ENCODE measurements at regions not wholly inside any gene's neighbourhood (a gene's known extent, or its start where the extent isn't known, plus 50 kb on each side); places are given as distances from the start of the nearest gene placed in this dataset.

GRCh38 chr2:234145057-234145456 is 94.6 kb downstream of the SPP2 start:
- ChIA-PET POLR2A (no interaction called here), CTCF (no interaction called here), RAD21 (ENCODE audit: low non-redundant PET in 1 of 2, low total read pairs in 2 of 2, uncharacterized antibody in 2 of 2, unreplicated experiment in 2 of 2) (no interaction called here)
- Histone ChIP-seq H3K36me3 (ENCODE audit: control insufficient read depth in 1 of 2, insufficient read depth in 2 of 2, low read length in 2 of 2) (no peaks in the 10 kb centered on the region), H4K20me1 (ENCODE audit: insufficient read depth) (no peaks in the 10 kb centered on the region), H3K9me2 (ENCODE audit: insufficient read depth) (no peaks in the 10 kb centered on the region), H3K27ac (ENCODE audit: low read depth, low read length) (no peak overlapping the region), H2AFZ (ENCODE audit: low read depth, low read length, poor library complexity, severe bottlenecking) (no peak overlapping the region), H3K27me3 (ENCODE audit: insufficient read depth, low read length) (no peaks in the 10 kb centered on the region), H3K79me2 (ENCODE audit: insufficient read depth, low read length) (no peaks in the 10 kb centered on the region), H3K9me3 (ENCODE audit: control insufficient read depth in 1 of 2, insufficient read depth in 1 of 2, low read depth in 1 of 2, low read length in 2 of 2) (no peaks in the 10 kb centered on the region), H3K4me3 (replicated peaks in 1 of 2; ENCODE audit: low read depth in 1 of 2, low read length in 2 of 2) (no peak overlapping the region), H3K9ac (ENCODE audit: low read length) (no peak overlapping the region), H3K4me2 (ENCODE audit: low read length) (no peak overlapping the region), H3K4me1 (ENCODE audit: control insufficient read depth in 1 of 2, insufficient read depth in 2 of 2, low read length in 2 of 2) (peaks cover 14 to 24% of the 10 kb centered on the region in 2 experiments)
- intact Hi-C loops (cut with micrococcal nuclease) = no loop called here
- BruUV-seq (replicated peaks) = no TSS peak
- DNase-seq (ENCODE audit: low read depth, low spot score) = no peak
- TF ChIP-seq EZH2 (IDR thresholded peaks at IDR 0.05) = no peak
- TF ChIP-seq MAX (IDR thresholded peaks at IDR 0.05) = no peak
- TF ChIP-seq REST (IDR thresholded peaks at IDR 0.05; ENCODE audit: low read depth) = no peak
- no peak for TF ChIP-seq EZH2phosphoT487 (IDR thresholded peaks at IDR 0.05; ENCODE audit: borderline replicate concordance)
- no peak for TF ChIP-seq YY1 (IDR thresholded peaks at IDR 0.05; ENCODE audit: extremely low read depth, insufficient replicate concordance, low read depth, low read length)
- TF ChIP-seq CBX3 (IDR thresholded peaks at IDR 0.05; ENCODE audit: low read depth) = no peak
- TF ChIP-seq POLR2AphosphoS5 (IDR thresholded peaks at IDR 0.05; ENCODE audit: low read depth, low read length) = no peak
- TF ChIP-seq SP1 (IDR thresholded peaks at IDR 0.05; ENCODE audit: low read depth) = no peak
- TF ChIP-seq ZFX (IDR thresholded peaks at IDR 0.05) = no peak
- no peak for TF ChIP-seq JUND (IDR thresholded peaks at IDR 0.05)
- no peak for TF ChIP-seq POLR2A (IDR thresholded peaks at IDR 0.05; ENCODE audit: borderline replicate concordance, extremely low read depth, insufficient read depth, insufficient read length)
- no peak for TF ChIP-seq TCF7L2 (IDR thresholded peaks at IDR 0.05; ENCODE audit: borderline replicate concordance, extremely low read depth, insufficient read depth, insufficient read length)
- no peak for TF ChIP-seq SIN3A (IDR thresholded peaks at IDR 0.05; ENCODE audit: low read depth)
- no peak for ATAC-seq

All from HCT116 (cell line).